ENCODE measurements at regions not wholly inside any gene's neighbourhood (a gene's known extent, or its start where the extent isn't known, plus 50 kb on each side); places are given as distances from the start of the nearest gene placed in this dataset.

- H3K4me1 ChIP-seq (ENCODE audit: insufficient read depth, poor library complexity, severe bottlenecking): no peaks in the 10 kb centered on the region
- no peak for TF ChIP-seq CTCF (IDR thresholded peaks at IDR 0.05; ENCODE audit: poor library complexity, severe bottlenecking)
- DNase-seq (ENCODE audit: low spot score): no peak
- no peaks in the 10 kb centered on the region for H3K36me3 ChIP-seq (ENCODE audit: low read depth)
- H3K9me3 ChIP-seq (ENCODE audit: severe bottlenecking): no peaks in the 10 kb centered on the region
- ATAC-seq (ENCODE audit: low read depth): no peak
- no peaks in the 10 kb centered on the region for H3K27me3 ChIP-seq (ENCODE audit: insufficient read depth, poor library complexity, severe bottlenecking)
- H3K27ac ChIP-seq (ENCODE audit: poor library complexity, severe bottlenecking): no peak overlapping the region
- no peak overlapping the region for H3K4me3 ChIP-seq (ENCODE audit: severe bottlenecking)
Measured at GRCh38 chr3:162224746-162225145, 728.1 kb downstream of the OTOL1 start.

- Histone ChIP-seq H3K4me3 (ENCODE audit: severe bottlenecking) (no peak overlapping the region), H3K9me3 (ENCODE audit: severe bottlenecking) (no peaks in the 10 kb centered on the region), H3K27ac (ENCODE audit: poor library complexity, severe bottlenecking) (no peak overlapping the region), H3K4me1 (ENCODE audit: insufficient read depth, poor library complexity, severe bottlenecking) (no peaks in the 10 kb centered on the region), H3K27me3 (ENCODE audit: insufficient read depth, poor library complexity, severe bottlenecking) (no peaks in the 10 kb centered on the region), H3K36me3 (ENCODE audit: low read depth) (no peaks in the 10 kb centered on the region)
- no peak for TF ChIP-seq CTCF (IDR thresholded peaks at IDR 0.05; ENCODE audit: poor library complexity, severe bottlenecking)
- ATAC-seq (ENCODE audit: low read depth): no peak
- DNase-seq (ENCODE audit: low spot score): no peak
Measured at GRCh38 chr3:162236949-162237348, 740.3 kb downstream of the OTOL1 start.

GRCh38 chr3:162250782-162251181 is 754.2 kb downstream of the OTOL1 start:
- no peak for DNase-seq (ENCODE audit: low spot score)
- no peak for TF ChIP-seq CTCF (IDR thresholded peaks at IDR 0.05; ENCODE audit: poor library complexity, severe bottlenecking)

GRCh38 chr3:162262129-162262528 is 765.5 kb downstream of the OTOL1 start:
- Histone ChIP-seq H3K9me3 (ENCODE audit: severe bottlenecking) (no peaks in the 10 kb centered on the region), H3K27ac (ENCODE audit: poor library complexity, severe bottlenecking) (no peak overlapping the region), H3K36me3 (ENCODE audit: low read depth) (no peaks in the 10 kb centered on the region), H3K27me3 (ENCODE audit: insufficient read depth, poor library complexity, severe bottlenecking) (no peaks in the 10 kb centered on the region), H3K4me3 (ENCODE audit: severe bottlenecking) (no peak overlapping the region), H3K4me1 (ENCODE audit: insufficient read depth, poor library complexity, severe bottlenecking) (no peaks in the 10 kb centered on the region)
- DNase-seq (ENCODE audit: low spot score): no peak
- no peak for TF ChIP-seq CTCF (IDR thresholded peaks at IDR 0.05; ENCODE audit: poor library complexity, severe bottlenecking)
- no peak for ATAC-seq (ENCODE audit: low read depth)

More at GRCh38 chr3:162250782-162251181, 754.2 kb downstream of the OTOL1 start:
- Histone ChIP-seq H3K36me3 (ENCODE audit: low read depth) (no peaks in the 10 kb centered on the region), H3K4me1 (ENCODE audit: insufficient read depth, poor library complexity, severe bottlenecking) (no peaks in the 10 kb centered on the region), H3K4me3 (ENCODE audit: severe bottlenecking) (no peak overlapping the region), H3K9me3 (ENCODE audit: severe bottlenecking) (no peaks in the 10 kb centered on the region), H3K27ac (ENCODE audit: poor library complexity, severe bottlenecking) (no peak overlapping the region), H3K27me3 (ENCODE audit: insufficient read depth, poor library complexity, severe bottlenecking) (no peaks in the 10 kb centered on the region)
- no peak for ATAC-seq (ENCODE audit: low read depth)

- no peaks in the 10 kb centered on the region for H3K4me1 ChIP-seq (ENCODE audit: insufficient read depth, poor library complexity, severe bottlenecking)
- DNase-seq (ENCODE audit: low spot score) (no peak), ATAC-seq (ENCODE audit: low read depth) (no peak)
- no peak overlapping the region for H3K27ac ChIP-seq (ENCODE audit: poor library complexity, severe bottlenecking)
- no peak for TF ChIP-seq CTCF (IDR thresholded peaks at IDR 0.05; ENCODE audit: poor library complexity, severe bottlenecking)
- no peaks in the 10 kb centered on the region for H3K27me3 ChIP-seq (ENCODE audit: insufficient read depth, poor library complexity, severe bottlenecking)
- H3K9me3 ChIP-seq (ENCODE audit: severe bottlenecking): no peaks in the 10 kb centered on the region
- H3K4me3 ChIP-seq (ENCODE audit: severe bottlenecking): no peak overlapping the region
- H3K36me3 ChIP-seq (ENCODE audit: low read depth): no peaks in the 10 kb centered on the region
Measured at GRCh38 chr3:162263596-162263995, 767.0 kb downstream of the OTOL1 start.

Data from RWPE2 (cell line).